Fibroblast of lung (primary cell): ENCODE measurements at regions not wholly inside any gene's neighbourhood (a gene's known extent, or its start where the extent isn't known, plus 50 kb on each side); places are given as distances from the start of the nearest gene placed in this dataset.

Source experiments
- CTCF ChIP-seq, 2 donors: IDR thresholded peaks in 1 of 2; conservative IDR thresholded peaks in 1 of 2; 1 replicate in 1 of 2; 2 replicates in 1 of 2; pipeline ENCODE4 v1.5.1; 2011 to 2012; ENCODE audit warnings: low read length in 2 of 2, control low read depth in 1 of 2, inconsistent platforms in 1 of 2, low read depth in 1 of 2, mild to moderate bottlenecking in 1 of 2
- EZH2 ChIP-seq: IDR thresholded peaks from 2 replicates; pipeline ENCODE4 v1.5.1; 2012; ENCODE audit warnings: low read length, control low read depth, mild to moderate bottlenecking; ENCODE audit errors: missing control alignments

- no peak for TF ChIP-seq CTCF (conservative IDR thresholded peaks at IDR 0.05 in 1 of 2, IDR thresholded peaks at IDR 0.05 in 1 of 2; ENCODE audit: low read depth in 1 of 2, low read length in 2 of 2)
- no peak for TF ChIP-seq EZH2
Measured at GRCh38 chr9:109961626-109962025, 181.6 kb downstream of the PALM2AKAP2 start.
